ENCODE measurements at regions not wholly inside any gene's neighbourhood (a gene's known extent, or its start where the extent isn't known, plus 50 kb on each side); places are given as distances from the start of the nearest gene placed in this dataset.

- Histone ChIP-seq H3K27me3 (no peaks in the 10 kb centered on the region), H3K27ac (no peak overlapping the region), H3K36me3 (no peaks in the 10 kb centered on the region), H3K4me1 (ENCODE audit: low read depth) (no peaks in the 10 kb centered on the region), H3K4me3 (no peak overlapping the region), H3K9me3 (ENCODE audit: low read depth) (no peaks in the 10 kb centered on the region)
- no peak for DNase-seq (ENCODE audit: low read depth in 1 of 2, low spot score in 1 of 2)
- TF ChIP-seq CTCF (IDR thresholded peaks at IDR 0.05; ENCODE audit: low read depth, low read length): no peak
These were observed 163.5 kb upstream of the EOMES start for GRCh38 chr3:27885641-27886040.

- peak in 1 of 2 donors; percentile 2 for DNase-seq (ENCODE audit: low read depth in 1 of 2, low spot score in 1 of 2)
- Histone ChIP-seq H3K27me3 (no peaks in the 10 kb centered on the region), H3K4me3 (no peak overlapping the region), H3K4me1 (ENCODE audit: low read depth) (no peaks in the 10 kb centered on the region), H3K27ac (no peak overlapping the region), H3K9me3 (ENCODE audit: low read depth) (no peaks in the 10 kb centered on the region), H3K36me3 (no peaks in the 10 kb centered on the region)
- no peak for TF ChIP-seq CTCF (IDR thresholded peaks at IDR 0.05; ENCODE audit: low read depth, low read length)
These were observed 166.4 kb upstream of the EOMES start for GRCh38 chr3:27888562-27888961.

- no peak overlapping the region for H3K27ac ChIP-seq
- H3K36me3 ChIP-seq: no peaks in the 10 kb centered on the region
- TF ChIP-seq CTCF (IDR thresholded peaks at IDR 0.05; ENCODE audit: low read depth, low read length): no peak
- no peaks in the 10 kb centered on the region for H3K4me1 ChIP-seq (ENCODE audit: low read depth)
- H3K9me3 ChIP-seq (ENCODE audit: low read depth): no peaks in the 10 kb centered on the region
- no peaks in the 10 kb centered on the region for H3K27me3 ChIP-seq
- DNase-seq (ENCODE audit: low read depth in 1 of 2, low spot score in 1 of 2): no peak
- H3K4me3 ChIP-seq: no peak overlapping the region
These were observed 167.6 kb upstream of the EOMES start for GRCh38 chr3:27889745-27890144.

GRCh38 chr3:27900316-27900715 is 178.2 kb upstream of the EOMES start:
- TF ChIP-seq CTCF (IDR thresholded peaks at IDR 0.05; ENCODE audit: low read depth, low read length): no peak
- no peak for DNase-seq (ENCODE audit: low read depth in 1 of 2, low spot score in 1 of 2)
- H3K36me3 ChIP-seq: no peaks in the 10 kb centered on the region
- H3K27me3 ChIP-seq: no peaks in the 10 kb centered on the region
- H3K4me3 ChIP-seq: no peak overlapping the region
- no peaks in the 10 kb centered on the region for H3K4me1 ChIP-seq (ENCODE audit: low read depth)
- H3K9me3 ChIP-seq (ENCODE audit: low read depth): no peaks in the 10 kb centered on the region
- H3K27ac ChIP-seq: no peak overlapping the region

GRCh38 chr3:27903446-27903845 is 181.3 kb upstream of the EOMES start:
- no peaks in the 10 kb centered on the region for H3K27me3 ChIP-seq
- TF ChIP-seq CTCF (IDR thresholded peaks at IDR 0.05; ENCODE audit: low read depth, low read length): no peak
- no peaks in the 10 kb centered on the region for H3K9me3 ChIP-seq (ENCODE audit: low read depth)
- DNase-seq (ENCODE audit: low read depth in 1 of 2, low spot score in 1 of 2): no peak
- H3K4me3 ChIP-seq: no peak overlapping the region
- no peaks in the 10 kb centered on the region for H3K4me1 ChIP-seq (ENCODE audit: low read depth)
- H3K36me3 ChIP-seq: no peaks in the 10 kb centered on the region
- no peak overlapping the region for H3K27ac ChIP-seq

GRCh38 chr3:27905625-27906024 is 183.5 kb upstream of the EOMES start:
- Histone ChIP-seq H3K27me3 (no peaks in the 10 kb centered on the region), H3K4me3 (no peak overlapping the region), H3K27ac (no peak overlapping the region), H3K36me3 (no peaks in the 10 kb centered on the region), H3K4me1 (ENCODE audit: low read depth) (no peaks in the 10 kb centered on the region), H3K9me3 (ENCODE audit: low read depth) (no peaks in the 10 kb centered on the region)
- DNase-seq (ENCODE audit: low read depth in 1 of 2, low spot score in 1 of 2): no peak
- TF ChIP-seq CTCF (IDR thresholded peaks at IDR 0.05; ENCODE audit: low read depth, low read length): no peak
